Mucosa of gallbladder (tissue), 1 donor: ENCODE measurements at regions not wholly inside any gene's neighbourhood (a gene's known extent, or its start where the extent isn't known, plus 50 kb on each side); places are given as distances from the start of the nearest gene placed in this dataset.

Source experiments
- DNase-seq: peaks from one replicate; pipeline ENCODE4 v3.0.0-alpha.2; 2020; ENCODE audit warnings: low spot score
- donor health status: DM: no; HTN: no; CAD: no.

DNA sequence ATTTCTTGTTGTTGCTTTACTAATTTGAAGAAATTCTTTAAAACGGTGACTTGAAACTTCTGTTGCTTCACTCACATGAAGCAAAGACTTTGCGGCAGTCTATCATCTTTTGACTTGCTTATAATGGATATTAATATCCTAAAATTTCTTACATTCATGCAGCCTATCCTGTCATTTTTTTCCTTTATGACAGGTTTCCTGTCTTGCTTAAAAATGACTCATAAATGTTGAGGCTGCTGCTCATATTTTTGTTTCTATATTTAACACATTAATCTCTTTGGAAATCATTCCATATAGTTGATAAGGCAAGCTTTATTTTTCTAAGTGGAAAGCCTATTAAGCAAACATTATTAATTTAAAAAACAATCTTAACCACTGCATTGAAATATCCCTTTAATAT, 176.6 kb upstream of the GALNTL6 start:
- DNase-seq, result no peak

DNA sequence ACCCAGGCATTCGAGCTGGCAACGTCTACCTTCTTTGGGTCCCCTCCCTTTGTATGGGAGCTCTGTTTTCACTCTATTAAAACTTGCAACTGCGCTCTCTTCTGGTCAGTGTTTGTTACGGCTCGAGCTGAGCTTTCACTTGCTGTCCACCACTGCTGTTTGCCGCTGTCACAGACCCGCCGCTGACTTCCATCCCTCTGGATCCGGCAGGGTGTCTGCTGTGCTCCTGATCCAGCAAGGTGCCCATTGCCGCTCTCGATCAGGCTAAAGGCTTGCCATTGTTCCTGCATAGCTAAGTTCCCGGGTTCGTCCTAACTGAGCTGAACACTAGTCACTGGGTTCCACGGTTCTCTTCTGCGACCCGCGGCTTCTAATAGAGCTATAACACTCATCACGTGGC, 183.5 kb upstream of the GALNTL6 start:
- DNase-seq, result no peak

DNA sequence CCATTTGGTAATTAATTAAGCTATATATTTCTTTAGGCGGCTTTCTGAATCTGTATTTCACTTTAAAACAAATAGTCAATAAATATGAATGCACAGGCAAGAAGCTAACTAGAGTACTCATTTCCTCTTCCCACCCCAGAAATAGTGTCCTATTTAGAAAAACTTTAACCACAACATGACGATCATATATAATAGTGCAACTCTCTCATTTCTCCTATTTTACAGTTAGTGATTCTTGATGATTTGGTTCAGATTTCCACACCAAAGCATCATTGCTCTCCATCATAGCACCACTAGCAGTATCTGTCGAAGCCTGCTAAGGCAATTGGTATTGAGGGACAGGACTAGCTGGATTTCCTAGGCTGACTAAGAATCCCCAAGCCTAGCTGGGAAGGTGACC, 184.0 kb upstream of the GALNTL6 start:
- DNase-seq, result no peak

DNA sequence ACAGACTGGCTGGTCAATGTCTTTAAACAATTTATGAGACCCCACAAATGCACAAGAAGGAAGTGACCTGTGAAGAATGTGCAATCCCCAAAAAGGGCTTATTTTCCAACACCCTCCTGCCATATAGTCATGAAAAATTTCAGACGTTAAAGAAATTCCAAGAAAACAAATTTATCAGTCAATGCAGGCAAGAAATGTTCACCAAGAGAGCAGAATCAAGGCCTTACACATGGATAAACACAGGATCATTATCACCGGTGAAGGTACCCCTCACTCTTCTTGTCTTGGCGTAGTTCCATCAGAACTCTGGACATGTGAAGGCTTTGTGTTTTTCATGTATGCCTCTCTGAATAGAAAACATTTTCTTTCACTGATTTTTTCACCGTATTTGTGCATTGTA, 186.7 kb upstream of the GALNTL6 start:
- DNase-seq, result no peak

DNA sequence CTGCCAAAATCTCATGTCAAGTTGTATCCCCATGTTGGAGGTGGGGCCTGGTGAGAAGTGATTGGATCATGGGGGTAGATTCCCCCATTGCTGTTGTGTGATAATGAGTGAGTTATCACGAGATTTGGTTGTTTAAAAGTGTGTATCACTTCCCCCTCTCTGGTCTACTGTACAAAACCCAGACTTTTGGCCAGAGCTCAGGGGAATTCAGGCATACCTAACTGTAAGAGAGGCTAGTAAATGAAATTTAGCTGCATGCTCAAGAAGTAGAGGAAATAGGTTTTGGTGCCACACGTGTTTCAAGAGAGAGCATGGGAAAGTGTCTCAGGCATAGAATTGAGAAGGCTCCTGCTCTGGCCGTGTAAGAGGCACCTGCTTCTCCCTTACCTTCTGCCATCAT, 190.5 kb upstream of the GALNTL6 start:
- DNase-seq, result no peak

DNA sequence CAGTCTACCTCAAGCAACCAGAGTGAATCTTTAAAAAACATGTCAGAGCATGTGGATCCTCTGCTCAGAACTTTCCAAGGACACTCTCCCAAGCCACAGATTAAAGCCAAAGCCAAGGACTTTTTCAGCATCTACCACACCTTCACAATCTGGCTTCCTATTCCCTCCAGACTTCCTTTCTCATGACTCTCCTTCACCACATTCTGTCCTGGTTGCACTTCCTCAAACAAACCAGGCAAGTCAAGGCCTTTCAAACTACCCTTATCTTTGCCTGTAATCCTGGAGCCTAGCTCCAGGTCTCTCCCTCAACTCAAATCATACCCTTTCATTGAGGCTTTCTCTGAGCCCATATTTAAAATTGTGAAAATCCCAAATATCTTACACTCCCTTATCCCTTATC, 191.6 kb upstream of the GALNTL6 start:
- DNase-seq, result no peak

DNA sequence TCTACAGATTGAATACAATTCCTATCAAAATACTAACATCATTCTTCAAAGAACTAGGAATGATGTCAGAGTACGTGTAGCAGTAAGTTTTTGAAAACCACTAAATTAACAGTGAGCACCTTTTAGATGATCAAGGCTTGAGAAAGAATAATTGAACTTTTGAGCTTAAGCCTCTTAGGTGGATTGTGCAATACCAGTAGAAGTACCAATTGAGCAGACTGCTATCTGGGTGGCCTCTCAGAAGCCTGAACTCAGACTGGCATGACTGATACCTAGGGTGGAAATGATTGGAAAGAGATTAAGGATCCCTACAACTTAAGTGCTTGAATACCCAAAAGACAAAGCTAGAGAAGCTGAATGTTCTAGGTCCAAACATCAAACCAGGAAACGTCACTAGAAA, 200.3 kb upstream of the GALNTL6 start:
- DNase-seq, result no peak

DNA sequence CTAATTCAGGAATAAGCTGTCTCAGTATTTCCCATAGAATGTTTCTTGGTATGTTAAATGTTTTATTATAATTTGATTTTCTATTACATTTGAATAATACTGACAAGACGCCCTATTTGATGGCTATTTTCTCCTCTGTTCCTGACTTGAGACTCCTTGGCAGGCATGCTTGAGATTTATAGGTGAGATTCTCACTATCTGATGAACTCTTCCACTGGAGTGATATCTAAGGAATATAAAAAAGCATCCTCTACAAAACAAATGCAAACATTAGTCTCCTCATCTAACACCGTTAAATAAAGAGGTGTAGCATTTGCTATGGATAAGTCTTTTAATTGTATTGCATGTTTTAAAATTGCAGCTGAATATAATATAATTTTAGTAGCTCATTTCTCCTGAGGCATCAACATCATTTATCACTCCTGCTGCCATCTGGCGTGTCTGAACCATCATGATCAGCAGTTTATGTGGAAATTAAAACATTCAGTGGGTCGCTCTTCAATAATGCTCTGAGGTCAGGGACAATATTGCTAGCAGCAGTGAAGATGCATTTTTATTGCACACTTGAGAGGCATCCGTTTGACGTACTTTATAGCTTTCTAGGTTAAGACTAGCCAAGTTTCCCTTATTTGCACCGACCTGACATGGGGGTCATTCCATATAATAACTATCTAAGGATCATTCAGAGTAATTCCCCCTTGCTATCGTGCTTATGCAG, 210.4 kb upstream of the GALNTL6 start:
- DNase-seq, result no peak

DNA sequence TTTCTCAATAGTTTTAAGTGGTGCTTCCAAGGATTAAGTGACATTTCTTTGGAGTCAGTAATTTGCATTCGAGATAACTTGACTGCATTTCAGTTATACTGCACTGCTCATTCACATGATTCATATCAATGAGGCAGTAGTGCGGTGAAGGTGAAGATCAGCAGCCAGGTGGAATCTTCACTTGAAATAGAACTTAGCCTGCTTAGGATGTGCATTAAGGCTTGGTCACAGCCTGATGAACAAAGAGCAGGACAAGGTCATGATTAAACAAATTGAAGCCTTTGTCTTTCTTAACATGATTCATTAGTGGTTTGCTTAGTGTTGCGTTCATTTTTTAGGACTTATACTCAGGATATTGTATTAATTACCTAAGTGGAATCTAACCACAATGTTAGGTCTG, 212.1 kb upstream of the GALNTL6 start:
- no peak for DNase-seq

DNA sequence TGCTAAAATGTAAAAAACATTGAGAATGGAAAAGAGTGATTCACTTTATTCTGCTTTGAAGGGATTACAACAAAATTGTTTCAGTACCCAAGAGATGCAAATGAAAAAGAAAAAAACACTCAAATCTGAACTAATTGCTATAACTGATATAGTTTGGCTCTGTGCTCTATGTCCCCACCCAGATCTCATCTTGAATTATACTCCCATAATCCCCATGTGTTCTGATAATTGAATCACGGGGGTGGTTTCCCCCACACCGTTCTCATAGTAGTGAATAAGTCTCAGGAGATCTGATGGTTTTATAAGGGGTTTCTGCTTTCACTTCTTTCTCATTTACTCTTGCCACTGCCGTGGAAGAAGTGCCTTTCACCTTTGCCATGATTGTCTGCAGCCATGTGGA, 213.6 kb upstream of the GALNTL6 start:
- DNase-seq, result no peak

DNA sequence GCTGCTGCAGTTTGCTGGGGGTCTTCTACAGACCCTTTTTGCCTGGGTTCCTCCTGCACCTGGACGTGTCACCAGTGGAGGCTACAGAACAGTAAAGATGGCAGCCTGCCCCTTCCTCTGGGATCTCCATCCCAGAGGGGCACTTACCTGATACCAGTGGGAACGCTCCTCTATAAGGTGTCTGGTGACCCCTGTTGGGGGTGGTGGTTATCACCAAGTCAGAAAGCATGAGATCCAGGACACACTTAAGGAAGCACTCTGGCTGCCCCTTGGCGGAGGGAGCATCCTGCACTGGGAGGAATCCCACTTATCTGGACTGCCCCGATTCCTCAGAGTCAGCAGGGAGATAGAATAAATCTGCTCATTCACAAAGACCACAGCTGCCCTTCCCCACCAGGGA, 218.9 kb upstream of the GALNTL6 start:
- DNase-seq, result no peak

DNA sequence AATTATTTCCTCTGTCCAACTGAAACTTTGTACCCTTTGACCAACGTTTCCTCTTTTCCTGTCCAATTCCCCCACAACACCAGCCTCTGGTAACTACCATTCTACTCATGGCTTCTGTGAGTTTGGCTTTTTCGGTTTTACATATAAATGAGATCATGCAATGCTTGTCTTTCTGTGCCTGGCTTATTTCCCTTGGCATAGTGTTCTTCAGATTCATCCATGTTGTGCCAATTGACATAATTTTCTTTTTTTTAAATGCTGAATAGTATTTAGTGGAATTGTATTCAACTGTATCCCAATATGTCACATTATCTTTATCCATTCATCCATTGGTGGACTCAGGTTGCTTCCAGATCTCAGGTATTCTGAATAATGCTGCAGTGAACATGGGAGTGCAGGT, 222.5 kb upstream of the GALNTL6 start:
- no peak for DNase-seq

DNA sequence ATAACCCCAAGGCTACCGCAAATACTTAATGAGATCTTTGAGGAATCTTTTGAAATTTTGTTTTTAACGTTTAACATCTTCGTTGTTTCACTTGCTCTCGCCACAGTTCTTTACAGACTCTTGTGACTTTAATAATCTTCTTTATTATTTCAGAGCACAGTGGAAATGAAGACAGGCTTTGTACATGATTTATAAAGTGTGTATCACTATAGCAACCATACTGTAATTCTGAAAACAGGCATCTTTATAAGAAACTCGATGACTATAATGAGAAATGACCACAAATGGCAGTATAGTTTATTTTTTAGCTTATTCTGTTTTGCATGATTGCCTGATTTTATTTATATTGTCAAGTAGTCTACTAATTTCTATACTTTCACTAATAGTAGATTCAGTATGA, 224.4 kb upstream of the GALNTL6 start:
- DNase-seq, result no peak

DNA sequence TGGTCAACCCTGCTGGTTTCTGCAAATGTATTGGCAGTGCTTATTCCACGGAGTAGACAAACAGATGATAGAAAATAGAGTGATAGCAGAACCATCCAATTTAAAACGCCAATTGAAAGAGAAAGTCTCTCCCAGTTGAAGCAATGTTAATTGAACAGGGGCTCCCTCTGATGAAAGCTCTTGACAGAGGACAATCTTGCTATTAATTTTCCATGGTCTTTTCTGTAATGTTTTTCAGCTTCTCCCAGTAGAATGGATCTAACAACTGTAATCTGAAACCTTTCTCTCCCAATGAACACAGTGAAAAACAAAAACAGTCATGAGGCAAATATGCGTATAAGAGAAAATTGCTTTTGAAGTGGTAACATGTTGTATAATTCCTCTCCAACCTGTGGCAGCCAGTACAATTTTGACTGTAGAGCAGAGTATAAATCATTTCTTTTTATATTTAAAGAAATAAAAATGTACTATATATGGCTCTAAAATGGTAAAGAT, 225.1 kb upstream of the GALNTL6 start:
- no peak for DNase-seq

DNA sequence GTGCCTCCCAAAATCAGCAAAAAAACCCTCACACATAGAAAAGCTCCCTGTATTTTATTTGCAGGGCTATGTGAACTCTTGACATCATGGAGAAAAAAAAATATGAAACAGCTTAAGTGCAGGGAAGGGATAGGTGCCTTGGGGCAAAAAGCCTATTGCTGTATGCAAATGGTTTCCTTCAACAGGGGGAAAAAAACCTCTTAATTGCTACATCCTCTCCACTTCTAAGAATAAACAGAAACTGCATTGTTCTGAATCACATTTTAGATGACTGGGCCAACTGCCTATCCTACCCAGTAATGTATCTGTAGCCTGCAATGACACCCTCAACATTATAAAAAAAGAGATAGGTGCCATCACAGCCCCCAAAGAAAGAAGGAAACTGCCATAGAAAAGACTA, 229.4 kb upstream of the GALNTL6 start:
- no peak for DNase-seq

DNA sequence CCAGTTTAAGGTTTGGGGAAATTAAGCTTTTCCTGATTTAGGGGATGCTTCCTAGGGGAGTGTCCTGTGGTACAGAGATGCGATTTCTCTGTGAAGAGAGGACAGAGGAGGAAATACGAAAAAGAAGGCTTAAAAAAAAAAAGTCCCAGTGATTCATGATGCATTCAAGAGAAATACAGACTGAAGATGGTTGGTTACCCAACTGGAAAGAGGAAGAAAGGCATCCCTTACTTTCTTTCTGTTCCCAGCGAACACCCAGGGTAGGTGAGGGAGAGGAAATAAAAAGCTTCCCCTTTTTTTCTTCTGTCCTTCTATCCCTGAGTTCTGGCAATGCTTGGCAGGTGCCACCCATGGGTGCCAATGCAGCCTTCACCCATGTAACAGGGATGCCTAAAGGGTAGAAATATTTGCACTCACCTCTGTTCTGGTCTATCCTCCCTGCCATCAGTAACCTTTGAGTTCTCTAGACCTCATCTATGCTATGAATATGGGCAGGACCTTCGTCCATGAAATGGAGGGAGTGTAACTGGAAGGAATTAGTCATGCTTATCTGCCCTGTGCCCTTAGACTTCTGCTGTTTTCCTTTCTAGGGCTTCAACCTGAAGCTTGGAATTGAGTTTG, 230.1 kb upstream of the GALNTL6 start:
- DNase-seq, result no peak

DNA sequence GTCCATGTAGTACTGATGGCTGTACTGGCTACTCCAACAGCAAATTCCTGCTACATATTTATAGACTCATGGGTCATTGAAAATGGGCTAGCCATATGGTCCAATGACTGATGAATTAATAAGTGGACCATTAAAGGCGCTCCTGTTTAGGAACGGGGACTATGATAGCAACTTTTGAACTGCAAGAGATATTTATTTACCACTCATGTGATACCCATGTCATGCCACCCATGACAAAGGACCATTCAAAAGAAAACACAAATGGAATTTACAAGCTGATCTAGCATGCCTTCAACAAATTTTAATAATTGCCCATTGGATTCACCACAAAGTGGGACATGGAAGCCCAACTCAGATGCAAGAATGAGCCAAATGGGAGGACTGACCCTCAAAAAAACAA, 240.0 kb upstream of the GALNTL6 start:
- DNase-seq, result no peak

DNA sequence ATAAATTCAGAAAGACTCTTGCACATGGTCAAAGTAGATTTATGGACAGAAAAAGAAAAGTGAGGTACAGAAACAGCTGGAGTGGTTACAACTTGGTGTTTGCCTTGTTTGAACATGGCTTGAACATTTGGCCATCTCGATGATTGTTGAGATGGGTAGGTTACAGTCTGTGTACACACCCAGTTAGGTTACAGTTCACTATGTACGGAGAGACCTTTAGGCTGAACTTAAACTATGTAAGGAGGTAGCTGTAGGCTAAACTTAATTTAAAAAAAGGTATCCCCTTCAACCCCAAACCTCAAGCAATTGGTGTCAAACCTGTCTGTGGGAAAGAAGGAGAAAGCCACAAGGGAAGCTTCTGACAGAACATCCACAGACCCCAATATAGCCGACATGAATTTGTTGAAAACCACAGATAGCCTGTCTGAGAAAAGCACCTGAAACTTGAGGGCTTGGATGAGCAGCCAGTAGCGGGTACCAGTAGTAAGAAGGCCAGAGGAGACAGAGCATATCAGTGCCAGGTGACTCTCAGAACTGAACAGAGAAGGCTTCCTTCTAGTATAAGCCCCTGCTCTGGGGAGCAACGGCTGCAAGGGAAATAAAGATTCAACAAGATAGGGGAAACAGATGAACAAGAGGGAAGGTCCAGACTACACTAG, 247.9 kb upstream of the GALNTL6 start:
- no peak for DNase-seq

DNA sequence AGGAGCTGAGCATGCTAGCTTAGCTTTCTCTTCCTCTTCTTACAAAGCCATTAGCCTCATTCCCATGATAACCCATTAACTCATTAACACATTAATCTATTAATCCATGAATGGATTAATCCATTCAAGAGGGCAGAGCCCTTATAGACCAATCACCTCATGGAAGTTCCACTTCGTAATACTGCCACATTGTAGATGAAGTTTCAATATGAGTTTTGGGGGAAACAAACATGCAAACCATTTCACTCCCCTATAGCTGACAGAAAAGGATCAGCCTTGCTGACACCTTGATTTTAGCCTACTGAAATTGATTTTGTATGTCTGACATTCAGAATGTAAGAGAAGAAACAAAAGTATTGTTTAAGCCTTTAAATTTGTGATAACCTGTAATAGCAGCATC, 251.8 kb upstream of the GALNTL6 start:
- no peak for DNase-seq

DNA sequence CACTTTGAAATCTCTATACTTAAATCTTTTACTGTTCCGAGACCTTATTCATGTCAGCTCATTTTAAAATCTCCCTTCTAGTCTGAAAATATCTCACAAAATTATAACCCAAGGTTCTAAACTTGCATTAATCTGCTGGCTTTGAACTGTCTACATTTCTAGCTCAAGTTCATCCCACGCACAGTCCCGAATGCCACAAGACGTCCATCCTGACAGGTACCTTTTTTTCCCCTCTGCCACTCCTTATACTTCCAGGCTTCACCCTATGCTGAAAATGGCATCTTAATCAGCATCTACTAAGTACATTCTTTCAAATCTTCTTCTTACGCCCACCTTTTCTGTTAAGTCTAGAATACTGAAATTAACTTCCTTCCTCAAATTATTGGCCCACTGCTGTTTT, 259.2 kb upstream of the GALNTL6 start:
- no peak for DNase-seq

DNA sequence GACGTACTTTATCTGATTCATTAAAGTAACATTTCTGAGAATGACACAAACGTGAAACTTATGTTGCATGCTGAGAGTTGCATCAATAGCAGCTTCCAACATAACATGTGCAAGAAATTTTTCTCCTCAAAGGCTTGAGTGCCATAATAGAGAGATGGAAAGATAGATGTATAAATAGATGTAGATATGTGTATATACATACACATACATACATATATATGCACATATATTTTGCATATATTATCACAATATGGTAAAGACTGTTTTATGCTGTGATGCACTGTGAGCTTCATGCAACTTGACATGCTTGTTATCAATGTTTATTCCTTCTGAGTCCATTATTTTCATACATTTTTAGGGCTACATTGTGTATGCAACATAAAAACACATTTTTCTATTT, 270.6 kb upstream of the GALNTL6 start:
- DNase-seq, result no peak

DNA sequence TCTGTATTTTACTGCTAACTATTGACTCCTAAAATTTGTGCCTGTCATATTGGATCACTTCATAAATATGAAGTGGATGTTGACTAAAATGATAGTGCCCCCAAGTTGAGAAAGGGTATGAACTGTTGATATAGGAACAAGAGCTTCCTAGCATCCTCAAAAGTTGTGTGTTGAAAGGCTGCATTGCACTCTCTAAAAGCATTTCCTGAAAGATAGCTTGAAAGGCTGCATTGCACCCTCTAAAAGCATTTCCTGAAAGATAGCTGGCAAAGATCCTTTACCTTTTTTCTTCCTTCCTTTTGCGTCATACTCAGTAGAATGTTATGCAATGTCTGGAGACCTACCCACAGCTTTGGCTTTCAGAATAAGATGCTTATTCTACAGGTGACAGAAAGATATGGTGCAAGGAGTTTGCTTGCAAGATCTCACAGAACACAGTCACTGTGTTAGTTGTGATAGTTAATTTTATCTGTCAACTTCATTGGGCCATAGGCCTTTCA, 274.6 kb upstream of the GALNTL6 start:
- DNase-seq, result no peak

DNA sequence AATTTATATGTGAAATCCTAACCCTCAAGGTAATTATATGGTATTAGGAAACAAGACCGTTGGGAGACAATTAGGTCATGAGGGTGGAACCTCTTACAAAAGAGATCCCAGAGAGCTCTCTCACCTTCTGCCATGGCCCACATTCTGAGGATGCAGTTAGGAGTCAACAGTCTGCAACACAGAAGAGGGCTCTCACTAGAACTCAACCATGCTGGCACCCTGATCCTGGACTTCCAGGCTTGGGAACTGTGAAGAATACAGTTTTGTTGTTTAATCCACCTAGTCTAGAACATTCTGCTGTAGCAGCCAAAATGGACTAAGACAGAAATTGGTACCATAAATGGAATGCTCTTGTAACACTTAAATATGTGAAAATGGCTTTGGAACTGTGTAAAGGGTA, 278.8 kb upstream of the GALNTL6 start:
- DNase-seq, result no peak
